PC-3 (cell line): ENCODE measurements at regions not wholly inside any gene's neighbourhood (a gene's known extent, or its start where the extent isn't known, plus 50 kb on each side); places are given as distances from the start of the nearest gene placed in this dataset.

Experiments
- ATAC-seq: fragments of 200-7000 bp; cut with Tn5 transposase; 2 replicates; pipeline ENCODE4 v1.9.1; 2020; ENCODE audit warnings: mild to moderate bottlenecking, moderate library complexity
- BruUV-seq: library from RNA; stranded (reverse); fragments of 400-500 nt; replicated peaks from 2 replicates; lab custom pipeline; 2021; lab: Mats Ljungman, UMichigan
- CTCF ChIA-PET: fragments of 300-600 bp; sonication (Branson Sonifier 250); formaldehyde crosslinking; loops from one replicate; lab custom pipeline; 2022; ENCODE audit warnings: antibody characterized with exemption; lab: Charles Lee
- POLR2A ChIA-PET: fragments of 300-600 bp; sonication (Branson Sonifier 250); formaldehyde crosslinking; loops from one replicate; lab custom pipeline; 2022; ENCODE audit warnings: antibody characterized with exemption; ENCODE audit not compliant: unreplicated experiment; lab: Charles Lee
- DNase-seq: peaks from one replicate; pipeline ENCODE4 v3.0.0-alpha.2; 2015
- H2AFZ ChIP-seq: fragments of 300-600 bp; sonication (generic); 2 replicates; pipeline ENCODE4 v1.6.0; 2016; ENCODE audit warnings: antibody characterized with exemption, low read length
- H3F3A ChIP-seq: fragments of 300-600 bp; sonication (generic); one replicate; pipeline ENCODE4 v1.6.0; 2017; ENCODE audit warnings: antibody characterized with exemption, low read length, control low read depth, mild to moderate bottlenecking; ENCODE audit not compliant: unreplicated experiment
- H3K27ac ChIP-seq: fragments of 300-600 bp; sonication (generic); 2 replicates; pipeline ENCODE4 v1.5.1; 2016; ENCODE audit warnings: mild to moderate bottlenecking, low read length
- H3K27me3 ChIP-seq: fragments of 300-600 bp; sonication (generic); 2 replicates; pipeline ENCODE4 v1.6.1; 2016; ENCODE audit warnings: low read length, mixed read lengths
- H3K36me3 ChIP-seq: fragments of 300-600 bp; sonication (generic); 2 replicates; pipeline ENCODE4 v1.6.1; 2016; ENCODE audit warnings: low read depth, mixed run types, low read length, mixed read lengths
- H3K4me1 ChIP-seq: fragments of 300-600 bp; sonication (generic); 2 replicates; pipeline ENCODE4 v1.5.1; 2016; ENCODE audit warnings: low read length; ENCODE audit not compliant: insufficient read depth
- H3K4me2 ChIP-seq: fragments of 300-600 bp; sonication (generic); 2 replicates; pipeline ENCODE4 v1.6.0; 2016; ENCODE audit warnings: low read length
- H3K4me3 ChIP-seq: fragments of 300-600 bp; sonication (generic); 2 replicates; pipeline ENCODE4 v1.5.1; 2016; ENCODE audit warnings: mild to moderate bottlenecking, low read length, mixed read lengths
- H3K79me2 ChIP-seq: fragments of 300-600 bp; sonication (generic); 2 replicates; pipeline ENCODE4 v1.6.1; 2017; ENCODE audit warnings: low read length, mixed read lengths
- H3K9ac ChIP-seq: fragments of 300-600 bp; sonication (generic); 2 replicates; pipeline ENCODE4 v1.6.0; 2016; ENCODE audit warnings: mild to moderate bottlenecking, low read length
- H3K9me2 ChIP-seq: fragments of 300-600 bp; sonication (generic); replicated peaks from 2 replicates; pipeline ENCODE4 v1.6.1; 2016; ENCODE audit warnings: mixed run types, low read length, mixed read lengths
- H3K9me3 ChIP-seq: fragments of 300-600 bp; sonication (generic); 2 replicates; pipeline ENCODE4 v1.6.1; 2016; ENCODE audit warnings: low read length, mixed read lengths
- H4K20me1 ChIP-seq: fragments of 300-600 bp; sonication (generic); 2 replicates; pipeline ENCODE4 v1.6.1; 2016; ENCODE audit warnings: low read length, mixed read lengths
- EZH2 ChIP-seq: fragments of 300-600 bp; sonication (generic); IDR thresholded peaks from one replicate; pipeline ENCODE4 v1.6.1; 2017; ENCODE audit warnings: antibody characterized with exemption, mild to moderate bottlenecking, low read length; ENCODE audit not compliant: unreplicated experiment
- EZH2phosphoT487 ChIP-seq: fragments of 300-600 bp; sonication (generic); IDR thresholded peaks from 2 replicates; pipeline ENCODE4 v1.6.1; 2018; ENCODE audit warnings: mild to moderate bottlenecking, antibody characterized with exemption, low read length, borderline replicate concordance
- intact Hi-C: fragments of 100-400 bp; cut with micrococcal nuclease; formaldehyde crosslinking; loops from 2 replicates; pipeline ENCODE4 v1.9.0; 2023
- TF ChIP-seq, protein P1 (sequence below): fragments of 300-600 bp; sonication (generic); conservative IDR thresholded peaks from 2 replicates; pipeline ENCODE4 v1.5.1; 2017; ENCODE audit warnings: antibody characterized with exemption, low read depth, mild to moderate bottlenecking, low read length

DNA sequence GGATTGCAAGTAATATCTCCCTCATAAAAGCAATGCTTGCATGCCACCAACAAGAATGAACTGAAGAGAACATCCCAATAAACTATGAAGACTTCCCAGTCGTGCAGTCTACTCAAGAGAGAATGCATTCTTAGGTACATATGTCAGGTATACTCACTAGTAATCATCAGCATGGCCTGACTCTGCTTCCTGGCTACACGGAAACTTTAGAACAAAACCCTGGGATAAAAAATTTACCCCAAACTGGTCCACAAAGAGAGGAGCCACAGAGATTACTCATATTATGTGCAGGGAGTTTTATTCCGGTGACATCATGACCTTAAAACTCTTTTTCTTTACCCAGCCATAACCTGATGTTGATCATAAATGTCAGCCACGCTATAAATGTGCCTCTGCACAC is 57.5 kb upstream of the PAPPA start:
- Histone ChIP-seq H2AFZ (no peak overlapping the region), H3K4me1 (peaks cover 42% of the 10 kb centered on the region), H3K27me3 (no peaks in the 10 kb centered on the region), H4K20me1 (no peaks in the 10 kb centered on the region), H3K9me2 (no peaks in the 10 kb centered on the region), H3K36me3 (no peaks in the 10 kb centered on the region), H3K79me2 (no peaks in the 10 kb centered on the region), H3K4me3 (no peak overlapping the region), H3K9me3 (no peaks in the 10 kb centered on the region), H3K4me2 (no peak overlapping the region), H3K27ac (peak overlapping the region; percentile 99), H3K9ac (peak overlapping the region; percentile 79), H3F3A (no peaks in the 10 kb centered on the region)
- DNase-seq (peak; percentile 89), ATAC-seq (peak; percentile 81)
- intact Hi-C loops = no loop called here
- ChIA-PET CTCF (no interaction called here), POLR2A (no interaction called here)
- BruUV-seq = no TSS peak
- TF ChIP-seq, protein P1, sequence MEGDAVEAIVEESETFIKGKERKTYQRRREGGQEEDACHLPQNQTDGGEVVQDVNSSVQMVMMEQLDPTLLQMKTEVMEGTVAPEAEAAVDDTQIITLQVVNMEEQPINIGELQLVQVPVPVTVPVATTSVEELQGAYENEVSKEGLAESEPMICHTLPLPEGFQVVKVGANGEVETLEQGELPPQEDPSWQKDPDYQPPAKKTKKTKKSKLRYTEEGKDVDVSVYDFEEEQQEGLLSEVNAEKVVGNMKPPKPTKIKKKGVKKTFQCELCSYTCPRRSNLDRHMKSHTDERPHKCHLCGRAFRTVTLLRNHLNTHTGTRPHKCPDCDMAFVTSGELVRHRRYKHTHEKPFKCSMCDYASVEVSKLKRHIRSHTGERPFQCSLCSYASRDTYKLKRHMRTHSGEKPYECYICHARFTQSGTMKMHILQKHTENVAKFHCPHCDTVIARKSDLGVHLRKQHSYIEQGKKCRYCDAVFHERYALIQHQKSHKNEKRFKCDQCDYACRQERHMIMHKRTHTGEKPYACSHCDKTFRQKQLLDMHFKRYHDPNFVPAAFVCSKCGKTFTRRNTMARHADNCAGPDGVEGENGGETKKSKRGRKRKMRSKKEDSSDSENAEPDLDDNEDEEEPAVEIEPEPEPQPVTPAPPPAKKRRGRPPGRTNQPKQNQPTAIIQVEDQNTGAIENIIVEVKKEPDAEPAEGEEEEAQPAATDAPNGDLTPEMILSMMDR = no peak
- TF ChIP-seq EZH2 (no peak), EZH2phosphoT487 (no peak)

GRCh38 chr9:116096853-116097252 is 56.7 kb upstream of the PAPPA start:
- intact Hi-C loops = no loop called here
- Histone ChIP-seq H3K27me3 (no peaks in the 10 kb centered on the region), H3K27ac (peak overlapping the region; percentile 99), H3K9me3 (no peaks in the 10 kb centered on the region), H3F3A (no peaks in the 10 kb centered on the region), H2AFZ (no peak overlapping the region), H3K79me2 (no peaks in the 10 kb centered on the region), H3K4me1 (peaks cover 49% of the 10 kb centered on the region), H3K4me2 (peak overlapping the region; percentile 36; the same call in 1 of the 2 replicates), H3K4me3 (no peak overlapping the region), H4K20me1 (no peaks in the 10 kb centered on the region), H3K9ac (peak overlapping the region; percentile 79), H3K9me2 (no peaks in the 10 kb centered on the region), H3K36me3 (no peaks in the 10 kb centered on the region)
- DNase-seq (peak; percentile 29), ATAC-seq (no peak)
- POLR2A ChIA-PET = no interaction called here
- TF ChIP-seq, protein P1 = no peak
- TF ChIP-seq EZH2phosphoT487 (no peak), EZH2 (no peak)
- CTCF ChIA-PET = no interaction called here
- BruUV-seq = no TSS peak

GRCh38 chr9:116098476-116098875 is 55.1 kb upstream of the PAPPA start:
- DNase-seq = no peak
- no peaks in the 10 kb centered on the region for H3K27me3 ChIP-seq
- BruUV-seq = no TSS peak

More at GRCh38 chr9:116098476-116098875, 55.1 kb upstream of the PAPPA start:
- POLR2A ChIA-PET = no interaction called here
- Histone ChIP-seq H3K79me2 (no peaks in the 10 kb centered on the region), H3K4me2 (no peak overlapping the region), H3F3A (no peaks in the 10 kb centered on the region), H3K9ac (no peak overlapping the region), H3K9me2 (no peaks in the 10 kb centered on the region), H2AFZ (no peak overlapping the region), H3K27ac (no peak overlapping the region), H3K4me3 (no peak overlapping the region), H3K4me1 (peaks cover 52% of the 10 kb centered on the region), H4K20me1 (no peaks in the 10 kb centered on the region), H3K9me3 (no peaks in the 10 kb centered on the region), H3K36me3 (no peaks in the 10 kb centered on the region)
- TF ChIP-seq EZH2 (no peak), EZH2phosphoT487 (no peak)
- TF ChIP-seq, protein P1 = no peak
- no peak for ATAC-seq
- intact Hi-C loops = no loop called here
- CTCF ChIA-PET = no interaction called here
